Stimulated activated naive CD4-positive, alpha-beta T cell (primary cell): ENCODE measurements at regions not wholly inside any gene's neighbourhood (a gene's known extent, or its start where the extent isn't known, plus 50 kb on each side); places are given as distances from the start of the nearest gene placed in this dataset.
"Not testable (repeated sequence)": the region's sequence is repeated elsewhere in the genome, so short reads cannot be mapped to it uniquely, and the experiment has no call there.

ENCODE experiments used
- DNase-seq, 6 experiments: peaks; one replicate each; lab custom pipeline; 2025; lab: John Stamatoyannopoulos, UW

GRCh38 chr19:13652810-13653590 is 111.3 kb upstream of the MRI1 start:
- no peak for DNase-seq

- DNase-seq: no peak
Observed at GRCh38 chr19:13646758-13647157, 117.6 kb upstream of the MRI1 start.

GRCh38 chr19:13644645-13645044 is 119.7 kb upstream of the MRI1 start:
- no peak for DNase-seq

- DNase-seq: no peak
Observed at GRCh38 chr19:13640611-13641010, 123.7 kb upstream of the MRI1 start.

- DNase-seq: no peak
Observed at GRCh38 chr19:13639342-13639929, 124.9 kb upstream of the MRI1 start.

- DNase-seq: no peak
Observed at GRCh38 chr19:13637664-13638063, 126.7 kb upstream of the MRI1 start.

GRCh38 chr19:13634658-13635057 is 128.4 kb upstream of the CACNA1A start:
- no peak for DNase-seq

GRCh38 chr19:13633522-13633922 is 127.2 kb upstream of the CACNA1A start:
- no peak for DNase-seq

- no peak for DNase-seq
Observed at GRCh38 chr19:13633109-13633508, 126.8 kb upstream of the CACNA1A start.

- DNase-seq: not testable (repeated sequence)
Observed at GRCh38 chr19:13632164-13632563, 125.9 kb upstream of the CACNA1A start.

- DNase-seq: no peak
Observed at GRCh38 chr19:13629687-13630357, 123.5 kb upstream of the CACNA1A start.

GRCh38 chr19:13627531-13627930 is 121.3 kb upstream of the CACNA1A start:
- DNase-seq: no peak

- DNase-seq: no peak
Observed at GRCh38 chr19:13623716-13624710, 117.7 kb upstream of the CACNA1A start.

GRCh38 chr19:13622766-13623715 is 116.8 kb upstream of the CACNA1A start:
- no peak for DNase-seq

GRCh38 chr19:13621413-13621812 is 115.1 kb upstream of the CACNA1A start:
- no peak for DNase-seq

GRCh38 chr19:13619203-13619632 is 112.9 kb upstream of the CACNA1A start:
- no peak for DNase-seq

- DNase-seq: no peak
Observed at GRCh38 chr19:13615890-13616289, 109.6 kb upstream of the CACNA1A start.

- DNase-seq: no peak
Observed at GRCh38 chr19:13613447-13613846, 107.2 kb upstream of the CACNA1A start.

GRCh38 chr19:13611596-13611995 is 105.3 kb upstream of the CACNA1A start:
- no peak for DNase-seq

- no peak for DNase-seq
Observed at GRCh38 chr19:13610039-13610691, 103.9 kb upstream of the CACNA1A start.
